T47D (cell line): ENCODE measurements at regions not wholly inside any gene's neighbourhood (a gene's known extent, or its start where the extent isn't known, plus 50 kb on each side); places are given as distances from the start of the nearest gene placed in this dataset.

ENCODE experiments used
- DNase-seq, 2 experiments: peaks; one replicate each; pipeline versions ENCODE4 v3.0.0 to v3.0.0-alpha.2; 2011 to 2012; ENCODE audit warnings: low read depth in 1 of 2, low spot score in 1 of 2
- JUND ChIP-seq: IDR thresholded peaks from 2 replicates; pipeline ENCODE4 v1.6.1; 2012; ENCODE audit warnings: low read depth
- in situ Hi-C: cut with HindIII; loops from 2 replicates; pipeline ENCODE4 v1.10.0; 2016; ENCODE audit warnings: low sequenced_read_pairs, low pct_unique_long_range_greater_than_20kb

DNA sequence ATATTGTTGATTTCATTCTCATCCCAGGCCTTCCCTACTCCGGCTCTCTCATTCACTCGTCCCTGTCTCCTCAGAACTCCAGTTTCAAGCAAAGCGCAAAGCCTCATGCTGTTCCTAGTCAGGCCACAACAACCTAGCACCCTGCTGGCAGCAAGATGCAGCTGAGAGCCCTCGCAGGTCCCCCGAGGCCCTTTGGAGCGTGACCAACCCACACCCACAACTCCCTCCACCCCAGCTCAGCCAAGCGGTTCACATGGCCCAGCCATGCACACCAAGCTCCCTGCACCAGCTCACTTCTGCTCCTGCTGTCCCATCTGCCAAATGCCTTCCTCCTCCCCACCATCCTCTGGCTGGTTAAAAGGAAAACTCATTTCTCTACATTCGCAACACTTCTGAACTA is 195.8 kb downstream of the IRX5 start:
- no peak for TF ChIP-seq JUND
- DNase-seq, result no peak
- in situ Hi-C loops, result no loop called here

DNA sequence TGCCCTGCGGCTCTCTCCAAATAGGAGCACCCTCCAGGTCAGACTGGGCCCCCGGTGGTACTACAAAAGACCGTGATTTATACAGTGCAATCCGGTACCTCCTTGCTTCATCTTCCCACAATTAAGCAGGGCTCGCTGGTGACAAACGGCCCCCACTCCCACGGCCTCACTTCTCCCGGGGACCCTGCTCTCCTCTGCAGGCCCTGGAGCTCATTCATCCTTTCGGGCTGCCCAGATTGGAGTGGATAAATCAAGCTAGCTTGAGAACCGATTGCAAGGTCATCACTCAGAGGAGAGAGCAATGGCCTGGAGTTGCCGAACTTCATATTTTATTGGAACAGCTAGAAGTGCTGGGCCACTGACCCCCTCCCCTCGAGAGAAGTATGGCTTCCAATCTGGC is 193.5 kb upstream of the IRX6 start:
- in situ Hi-C loops, result no loop called here
- DNase-seq, result no peak
- no peak for TF ChIP-seq JUND

DNA sequence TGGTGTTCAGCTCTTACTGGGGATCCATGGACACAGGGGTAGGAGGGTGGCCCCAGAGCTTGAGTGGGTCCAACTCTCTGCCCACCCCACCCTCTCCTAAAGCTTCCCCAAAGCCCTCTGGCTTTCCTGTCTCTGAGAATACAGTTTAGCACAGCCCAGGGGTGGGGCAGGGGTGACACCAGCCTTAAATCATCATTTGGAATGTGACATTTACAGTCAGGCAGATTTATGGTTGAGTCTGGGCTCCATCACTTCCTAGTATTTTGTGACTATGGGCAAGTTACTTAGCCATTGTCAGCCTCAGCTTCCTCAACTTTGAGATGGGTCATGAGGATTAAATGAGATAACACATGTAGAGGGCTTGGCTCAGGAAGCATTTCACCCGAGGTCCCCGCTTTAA is 193.1 kb upstream of the IRX6 start:
- in situ Hi-C loops, result no loop called here
- DNase-seq, result no peak
- TF ChIP-seq JUND, result no peak

DNA sequence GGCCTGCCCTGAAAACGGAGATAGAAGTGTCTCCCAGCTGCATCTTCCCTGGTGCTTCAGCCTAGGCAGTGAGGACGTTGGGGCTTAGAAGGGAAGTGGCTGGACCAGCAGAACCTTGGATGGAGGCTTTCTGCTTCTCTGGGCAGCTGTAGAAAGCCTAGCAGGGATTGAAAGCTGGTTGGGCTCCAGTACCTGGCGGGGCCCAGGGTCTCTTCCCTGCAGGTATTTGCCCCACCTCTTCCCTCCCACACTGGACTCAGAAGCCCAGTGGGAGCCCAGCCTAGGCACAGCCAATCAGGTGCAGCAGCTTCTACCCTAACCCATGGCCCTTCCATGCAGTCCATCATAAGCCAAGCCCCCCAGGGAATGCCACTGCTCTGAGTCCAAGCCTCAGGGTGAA is 190.3 kb upstream of the IRX6 start:
- DNase-seq, result no peak
- in situ Hi-C loops, result no loop called here
- no peak for TF ChIP-seq JUND

DNA sequence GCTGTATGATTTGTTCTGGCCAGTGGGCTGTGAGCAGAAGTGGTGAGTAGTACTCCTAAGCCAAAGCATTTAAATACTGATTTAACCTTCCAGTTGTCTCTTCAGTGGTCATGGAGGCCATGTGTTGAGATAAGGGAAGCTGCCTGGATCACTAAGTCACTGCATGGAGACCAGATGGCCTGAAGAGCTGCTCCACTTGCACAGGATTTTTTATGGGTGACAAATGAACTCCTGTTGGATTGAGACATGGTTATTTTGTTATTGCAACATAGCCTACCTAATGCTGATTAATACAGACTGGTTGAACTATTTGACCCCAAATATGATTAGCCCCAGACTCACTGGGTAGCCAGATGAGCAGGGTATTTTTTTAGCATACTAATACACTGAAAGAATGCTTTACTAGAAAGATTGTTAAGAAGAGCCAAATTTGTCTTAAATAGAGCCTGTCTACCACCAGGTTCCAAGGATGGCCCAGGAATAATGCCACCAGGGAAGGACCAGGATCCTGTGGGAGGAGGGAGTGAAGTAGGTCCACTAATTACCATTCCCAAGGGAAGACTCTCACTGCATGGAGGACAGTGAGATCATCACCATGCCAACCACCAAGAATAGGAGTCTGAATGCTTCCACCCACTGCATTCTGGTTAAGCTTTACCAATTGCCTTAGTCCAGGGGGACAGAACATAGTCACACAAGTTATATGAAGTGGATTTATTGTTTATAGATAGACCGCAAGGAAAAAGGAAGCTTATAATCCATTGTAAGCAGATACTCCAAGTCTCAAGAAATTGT is 187.4 kb upstream of the IRX6 start:
- in situ Hi-C loops, result no loop called here
- DNase-seq, result no peak
- no peak for TF ChIP-seq JUND

DNA sequence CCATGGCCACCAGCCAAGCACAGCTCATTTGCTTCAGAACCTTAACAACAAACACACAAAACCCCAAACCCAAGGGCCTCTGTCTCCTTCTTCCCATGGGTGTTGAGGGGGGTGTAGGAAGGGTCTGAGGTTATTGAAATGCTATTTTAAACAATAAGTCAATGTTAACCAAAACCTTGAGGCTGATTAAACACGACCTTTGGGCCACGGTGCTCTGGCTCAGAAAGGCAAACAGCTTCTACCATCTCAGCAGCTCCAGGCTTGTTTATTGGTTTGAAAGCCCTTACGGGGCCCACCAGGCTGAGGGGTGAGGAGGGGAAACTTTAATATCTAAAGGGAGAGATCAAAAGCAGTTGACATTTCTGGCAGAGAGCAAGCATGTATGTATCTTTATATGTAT is 185.7 kb upstream of the IRX6 start:
- DNase-seq, result no peak
- in situ Hi-C loops, result no loop called here
- no peak for TF ChIP-seq JUND

DNA sequence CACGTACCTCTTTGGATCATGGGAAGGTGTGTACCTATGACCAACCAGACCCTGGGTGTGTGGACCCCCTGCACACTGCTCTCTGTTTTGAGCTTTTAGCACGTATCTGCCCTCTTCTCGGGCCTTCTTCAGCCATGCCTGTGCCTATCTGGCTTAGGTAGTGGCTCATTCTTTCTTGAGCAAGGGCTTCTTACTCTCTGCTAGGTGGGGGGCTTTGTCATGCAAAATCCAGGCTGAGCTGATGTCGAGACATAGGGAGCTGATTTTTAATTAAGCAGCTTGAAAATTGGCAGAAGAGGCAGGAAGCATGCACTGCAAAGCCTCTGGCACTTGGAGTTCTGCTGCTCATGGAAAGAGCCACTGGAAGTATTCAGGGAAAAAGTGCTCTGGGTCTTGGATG is 181.6 kb upstream of the IRX6 start:
- DNase-seq, result no peak
- in situ Hi-C loops, result no loop called here
- TF ChIP-seq JUND, result no peak

DNA sequence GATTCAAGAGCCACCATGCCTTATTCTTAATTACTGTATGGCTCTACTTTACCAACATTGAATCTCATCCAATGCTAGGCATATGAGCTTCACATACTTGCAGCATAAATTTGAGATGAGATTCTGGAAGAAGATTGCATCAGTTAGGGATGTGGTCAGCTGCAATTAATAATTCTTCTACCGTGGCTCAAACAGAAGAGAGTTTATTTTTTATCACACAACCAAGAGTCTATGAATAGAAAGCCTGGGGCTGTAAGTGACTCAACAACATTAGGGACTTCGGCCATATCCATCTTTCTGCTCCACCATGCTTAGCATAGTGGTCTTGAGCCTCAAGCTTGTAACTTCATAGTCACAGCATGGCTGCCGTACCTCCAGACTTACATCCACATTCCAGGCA is 179.4 kb upstream of the IRX6 start:
- DNase-seq, result no peak
- in situ Hi-C loops, result no loop called here
- no peak for TF ChIP-seq JUND

DNA sequence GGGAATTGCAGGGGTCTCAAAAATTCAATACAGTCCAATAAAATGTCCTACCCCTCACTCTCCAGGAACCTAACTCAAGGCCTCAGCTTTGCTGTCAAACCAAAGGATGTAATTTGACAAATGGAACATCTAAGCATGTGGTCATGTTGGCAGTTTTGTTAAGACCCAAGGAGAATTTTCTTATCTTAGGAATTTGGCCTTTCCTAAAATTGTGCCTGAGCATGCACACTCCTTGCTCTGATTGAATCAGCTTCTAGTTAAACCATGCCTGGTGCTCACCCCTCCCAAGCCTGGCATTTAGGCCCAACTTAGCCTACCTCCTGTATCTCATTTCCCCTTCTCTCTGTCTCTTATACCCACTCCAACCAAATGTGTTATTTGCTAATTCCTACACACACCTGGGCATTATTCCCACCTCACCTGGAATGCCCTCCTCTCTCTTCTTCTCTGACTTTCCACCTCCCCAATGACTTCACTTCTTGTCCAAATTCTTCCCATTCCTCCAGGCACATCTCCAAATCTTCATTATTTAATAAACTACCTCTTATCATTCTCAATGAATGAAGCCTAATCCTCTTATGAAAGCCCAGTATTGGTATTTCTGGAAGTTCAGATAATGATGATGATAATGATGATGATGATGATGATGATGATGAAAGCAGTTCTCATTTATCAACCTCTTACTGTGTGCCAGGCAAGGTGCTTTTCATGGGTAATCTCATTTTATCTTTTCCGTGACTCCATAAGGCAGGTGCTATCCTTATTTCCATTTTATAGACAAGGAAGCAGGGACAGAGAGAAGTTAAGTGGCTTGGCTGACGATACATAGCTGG is 178.0 kb upstream of the IRX6 start:
- in situ Hi-C loops, result no loop called here
- TF ChIP-seq JUND, result no peak
- no peak for DNase-seq

DNA sequence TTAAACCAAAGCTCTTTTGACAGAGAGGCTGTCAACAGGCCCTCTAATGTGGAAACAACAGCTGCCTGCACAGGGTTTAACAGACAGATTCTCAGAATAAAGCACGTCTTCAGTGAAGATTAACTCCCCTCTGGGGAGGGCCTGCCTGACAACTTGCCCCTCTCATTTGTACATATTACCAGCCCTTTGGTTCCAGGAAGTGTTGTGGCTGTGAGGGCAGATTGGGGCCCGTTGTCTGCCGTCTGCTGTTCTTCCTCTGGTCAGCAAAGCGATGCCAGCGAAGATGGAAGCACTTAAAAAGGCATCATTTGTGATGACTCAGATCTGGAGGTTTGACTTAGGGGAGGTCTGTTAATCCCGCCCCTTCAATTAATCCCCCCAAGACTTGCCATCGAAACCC is 177.0 kb upstream of the IRX6 start:
- TF ChIP-seq JUND, result no peak
- DNase-seq, result no peak
- in situ Hi-C loops, result no loop called here

DNA sequence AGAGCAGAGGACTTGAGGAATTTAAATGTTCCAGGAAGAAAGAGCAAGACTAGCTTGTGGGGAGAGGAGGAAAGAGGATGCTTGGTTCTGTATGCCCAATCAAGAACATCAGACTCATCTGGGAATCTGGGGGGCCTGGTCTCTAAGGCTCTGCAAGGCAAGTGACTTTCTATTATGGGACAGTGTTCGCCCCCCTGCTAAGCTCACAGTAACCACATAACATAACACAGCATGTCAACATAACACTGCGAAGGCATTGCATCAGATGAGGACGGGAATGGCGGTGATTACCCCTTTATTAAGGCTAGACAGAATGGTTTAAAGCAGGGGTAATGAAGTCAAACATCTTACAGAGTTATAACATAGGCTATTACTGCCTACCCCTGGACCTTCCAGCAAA is 176.6 kb upstream of the IRX6 start:
- TF ChIP-seq JUND, result no peak
- in situ Hi-C loops, result no loop called here
- DNase-seq, result no peak

DNA sequence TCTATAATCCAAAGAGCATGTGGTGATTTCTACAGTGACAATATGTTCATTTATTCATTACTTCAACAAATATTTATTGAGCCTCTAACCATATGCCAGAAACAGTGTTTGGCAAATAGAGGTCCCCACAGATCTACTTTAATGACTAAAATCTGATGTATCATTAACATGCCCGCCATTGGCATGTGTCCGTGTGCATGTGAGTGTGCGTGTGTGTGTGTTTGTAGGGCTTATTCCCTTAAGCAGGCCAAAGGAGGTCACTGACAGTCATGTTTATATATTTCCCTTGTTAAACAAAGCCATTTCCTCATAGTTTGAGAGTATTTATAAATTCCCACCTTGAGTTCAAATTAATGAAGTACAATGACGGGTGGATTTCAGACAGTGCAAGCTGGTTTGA is 174.4 kb upstream of the IRX6 start:
- in situ Hi-C loops, result no loop called here
- no peak for TF ChIP-seq JUND
- no peak for DNase-seq

DNA sequence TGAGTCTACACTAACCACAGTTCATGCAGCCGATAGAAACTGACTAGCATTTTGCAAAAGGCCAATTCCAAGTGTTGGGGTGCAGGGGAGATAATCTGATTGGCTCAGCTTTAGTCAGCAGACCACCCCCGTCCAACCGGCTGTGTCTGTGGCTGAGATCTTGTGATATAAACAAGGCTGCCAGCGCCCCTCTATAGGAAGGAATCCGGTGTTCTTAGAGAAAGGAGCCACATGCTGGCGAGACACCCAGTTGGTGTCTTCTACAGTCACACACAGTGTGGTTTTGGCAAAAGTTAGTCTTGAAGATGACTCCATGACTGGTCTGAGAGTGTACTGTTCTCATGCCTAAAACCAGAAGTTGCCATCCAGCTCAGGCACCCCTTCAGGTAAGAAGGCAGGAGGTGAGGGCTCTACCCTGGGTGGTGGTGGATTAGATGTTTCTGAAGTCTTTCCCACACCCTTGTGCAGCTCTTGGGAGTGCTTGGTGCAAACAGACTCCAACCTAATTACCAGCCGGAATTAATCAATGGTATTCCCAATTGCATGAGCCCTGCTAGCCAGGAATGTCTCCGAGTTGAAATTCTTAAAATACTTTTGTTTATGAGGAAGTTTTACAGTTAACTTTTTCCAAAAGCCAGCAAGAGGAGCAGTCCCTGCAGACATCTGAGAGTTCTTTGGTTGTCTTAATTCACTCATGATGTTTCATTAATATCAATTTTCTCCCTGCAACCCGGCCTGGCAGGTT is 172.3 kb upstream of the IRX6 start:
- TF ChIP-seq JUND, result no peak
- DNase-seq, result no peak
- in situ Hi-C loops, result no loop called here
